SHP77 treated with DMSO at 0.1 percent for 48 hours (cell line): ENCODE measurements at regions not wholly inside any gene's neighbourhood (a gene's known extent, or its start where the extent isn't known, plus 50 kb on each side); places are given as distances from the start of the nearest gene placed in this dataset.

Experiments used
- DNase-seq: peaks from one replicate; lab custom pipeline; 2025; lab: John Stamatoyannopoulos, UW

GRCh38 chr4:149121023-149121404 is 678.8 kb upstream of the NR3C2 start:
- DNase-seq, result no peak

GRCh38 chr4:149120331-149121022 is 678.3 kb upstream of the NR3C2 start:
- DNase-seq, result no peak

- no peak for DNase-seq
Observed at GRCh38 chr4:149116806-149117205, 674.6 kb upstream of the NR3C2 start.

GRCh38 chr4:149113804-149114430 is 671.7 kb upstream of the NR3C2 start:
- DNase-seq, result no peak

- DNase-seq, result no peak
Observed at GRCh38 chr4:149112109-149112508, 669.9 kb upstream of the NR3C2 start.

GRCh38 chr4:149110481-149110880 is 668.3 kb upstream of the NR3C2 start:
- no peak for DNase-seq

- DNase-seq, result no peak
Observed at GRCh38 chr4:149108626-149109025, 666.4 kb upstream of the NR3C2 start.

- DNase-seq, result no peak
Observed at GRCh38 chr4:149102765-149103164, 660.6 kb upstream of the NR3C2 start.

GRCh38 chr4:149101649-149102048 is 659.4 kb upstream of the NR3C2 start:
- DNase-seq, result no peak

- DNase-seq, result no peak
Observed at GRCh38 chr4:149095811-149096210, 653.6 kb upstream of the NR3C2 start.

- DNase-seq, result no peak
Observed at GRCh38 chr4:149095001-149095400, 652.8 kb upstream of the NR3C2 start.

- DNase-seq, result no peak
Observed at GRCh38 chr4:149084144-149084543, 641.9 kb upstream of the NR3C2 start.

- DNase-seq, result no peak
Observed at GRCh38 chr4:149077181-149077580, 635.0 kb upstream of the NR3C2 start.

- DNase-seq, result no peak
Observed at GRCh38 chr4:149076401-149076800, 634.2 kb upstream of the NR3C2 start.

- no peak for DNase-seq
Observed at GRCh38 chr4:149072384-149072783, 630.2 kb upstream of the NR3C2 start.

GRCh38 chr4:149065753-149066152 is 623.5 kb upstream of the NR3C2 start:
- DNase-seq, result no peak

- DNase-seq, result no peak
Observed at GRCh38 chr4:149062997-149063396, 620.8 kb upstream of the NR3C2 start.

GRCh38 chr4:149057594-149057993 is 615.4 kb upstream of the NR3C2 start:
- DNase-seq, result no peak

GRCh38 chr4:149056615-149057014 is 614.4 kb upstream of the NR3C2 start:
- DNase-seq, result no peak

- no peak for DNase-seq
Observed at GRCh38 chr4:149055624-149056023, 613.4 kb upstream of the NR3C2 start.

GRCh38 chr4:149050840-149051239 is 608.6 kb upstream of the NR3C2 start:
- DNase-seq, result no peak

- no peak for DNase-seq
Observed at GRCh38 chr4:149048451-149049143, 606.4 kb upstream of the NR3C2 start.

- DNase-seq, result no peak
Observed at GRCh38 chr4:149047368-149047767, 605.2 kb upstream of the NR3C2 start.
